ENCODE measurements at regions not wholly inside any gene's neighbourhood (a gene's known extent, or its start where the extent isn't known, plus 50 kb on each side); places are given as distances from the start of the nearest gene placed in this dataset.

DNA sequence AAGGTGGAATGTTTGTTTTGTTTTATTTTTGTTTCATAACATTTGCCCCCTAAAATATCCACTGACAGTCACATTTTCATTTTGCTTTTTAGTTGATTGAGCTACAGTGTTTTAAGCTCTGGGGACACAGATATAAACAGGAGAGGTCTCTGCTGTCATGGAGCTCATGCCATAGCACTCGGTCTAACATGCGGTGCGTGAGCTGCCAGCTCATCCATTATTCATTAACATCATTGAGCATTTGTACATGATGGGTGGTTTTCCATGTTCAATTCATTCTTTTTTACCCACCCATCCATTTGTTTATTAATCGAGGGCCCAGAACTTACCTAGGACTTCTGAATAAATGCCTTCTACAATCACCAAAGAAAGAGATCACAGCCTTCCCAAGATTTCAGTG, 150.1 kb upstream of the SFRP2 start:
- no peak overlapping the region for H3K4me3 Mint-ChIP-seq
- TF ChIP-seq CTCF (conservative IDR thresholded peaks at IDR 0.05) = no peak
- H3K4me1 Mint-ChIP-seq = peaks cover 52% of the 10 kb centered on the region
- no peaks in the 10 kb centered on the region for H3K9me3 Mint-ChIP-seq
- DNase-seq (ENCODE audit: low read depth, low spot score) = no peak
- no peak overlapping the region for H3K27ac Mint-ChIP-seq (ENCODE audit: unreplicated experiment)
- H3K27me3 Mint-ChIP-seq (ENCODE audit: low read depth) = no peaks in the 10 kb centered on the region
- peaks cover 7% of the 10 kb centered on the region for H3K36me3 Mint-ChIP-seq (ENCODE audit: low read depth)

GRCh38 chr4:153937289-153937688, 148.4 kb upstream of the SFRP2 start:
- H3K4me3 Mint-ChIP-seq = no peak overlapping the region
- H3K4me1 Mint-ChIP-seq = peaks cover 62% of the 10 kb centered on the region
- DNase-seq (ENCODE audit: low read depth, low spot score) = no peak
- H3K27ac Mint-ChIP-seq (ENCODE audit: unreplicated experiment) = no peak overlapping the region
- no peak for TF ChIP-seq CTCF (conservative IDR thresholded peaks at IDR 0.05)
- no peaks in the 10 kb centered on the region for H3K27me3 Mint-ChIP-seq (ENCODE audit: low read depth)
- no peaks in the 10 kb centered on the region for H3K36me3 Mint-ChIP-seq (ENCODE audit: low read depth)
- no peaks in the 10 kb centered on the region for H3K9me3 Mint-ChIP-seq

DNA sequence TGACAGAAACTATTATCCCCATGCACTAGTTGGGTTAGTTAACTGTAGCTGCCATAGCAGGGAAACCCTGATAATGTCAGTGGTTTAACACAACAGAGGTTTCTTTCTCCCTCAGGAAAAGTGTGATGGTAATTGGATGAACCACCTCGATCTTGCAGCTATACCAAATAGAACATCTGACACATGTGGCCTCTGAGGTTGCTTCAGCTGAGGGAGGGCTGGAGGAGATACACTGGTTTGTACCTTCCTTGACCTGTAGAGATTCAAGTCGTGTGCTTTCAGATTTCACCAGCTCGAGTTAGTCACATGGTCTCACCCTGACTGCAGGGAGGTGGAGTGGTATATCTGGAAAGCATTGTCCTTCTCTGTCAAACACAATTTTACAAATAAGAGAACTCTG, 147.2 kb upstream of the SFRP2 start:
- no peak for TF ChIP-seq CTCF (conservative IDR thresholded peaks at IDR 0.05)
- Mint-ChIP-seq H3K27me3 (ENCODE audit: low read depth) (no peaks in the 10 kb centered on the region), H3K4me3 (no peak overlapping the region), H3K27ac (ENCODE audit: unreplicated experiment) (peak overlapping the region; percentile 21), H3K9me3 (no peaks in the 10 kb centered on the region), H3K36me3 (ENCODE audit: low read depth) (no peaks in the 10 kb centered on the region), H3K4me1 (peaks cover 58% of the 10 kb centered on the region)
- no peak for DNase-seq (ENCODE audit: low read depth, low spot score)

- Mint-ChIP-seq H3K9me3 (no peaks in the 10 kb centered on the region), H3K36me3 (ENCODE audit: low read depth) (no peaks in the 10 kb centered on the region), H3K4me3 (peak overlapping the region; percentile 29), H3K4me1 (peaks cover 61% of the 10 kb centered on the region), H3K27ac (ENCODE audit: unreplicated experiment) (peak overlapping the region; percentile 94), H3K27me3 (ENCODE audit: low read depth) (no peaks in the 10 kb centered on the region)
- TF ChIP-seq CTCF (conservative IDR thresholded peaks at IDR 0.05) = no peak
- no peak for DNase-seq (ENCODE audit: low read depth, low spot score)
Observed at GRCh38 chr4:153934688-153935017, 145.8 kb upstream of the SFRP2 start.

GRCh38 chr4:153933915-153934687, 145.2 kb upstream of the SFRP2 start:
- peaks cover 66% of the 10 kb centered on the region for H3K4me1 Mint-ChIP-seq
- H3K27me3 Mint-ChIP-seq (ENCODE audit: low read depth) = no peaks in the 10 kb centered on the region
- no peak for DNase-seq (ENCODE audit: low read depth, low spot score)
- H3K27ac Mint-ChIP-seq (ENCODE audit: unreplicated experiment) = peak overlapping the region; percentile 94
- peak overlapping the region; percentile 29 for H3K4me3 Mint-ChIP-seq
- no peak for TF ChIP-seq CTCF (conservative IDR thresholded peaks at IDR 0.05)
- no peaks in the 10 kb centered on the region for H3K36me3 Mint-ChIP-seq (ENCODE audit: low read depth)
- H3K9me3 Mint-ChIP-seq = no peaks in the 10 kb centered on the region
